ENCODE measurements at regions not wholly inside any gene's neighbourhood (a gene's known extent, or its start where the extent isn't known, plus 50 kb on each side); places are given as distances from the start of the nearest gene placed in this dataset.
"Not testable (repeated sequence)": the region's sequence is repeated elsewhere in the genome, so short reads cannot be mapped to it uniquely, and the experiment has no call there.

GRCh38 chr10:57621466-57621865 lies 646.2 kb downstream of the IPMK start:
- no peak for TF ChIP-seq CTCF (conservative IDR thresholded peaks at IDR 0.05; ENCODE audit: low read depth, low read length)
- peak; percentile 1 for DNase-seq (ENCODE audit: low read depth)
- H3K4me3 ChIP-seq (ENCODE audit: low read depth, low read length): no peak overlapping the region

- no peak overlapping the region for H3K4me3 ChIP-seq (ENCODE audit: low read depth, low read length)
- DNase-seq (ENCODE audit: low read depth): no peak
- no peak for TF ChIP-seq CTCF (conservative IDR thresholded peaks at IDR 0.05; ENCODE audit: low read depth, low read length)
Measured at GRCh38 chr10:57605948-57606485, 661.7 kb downstream of the IPMK start.

- no peak for DNase-seq (ENCODE audit: low read depth)
- TF ChIP-seq CTCF (conservative IDR thresholded peaks at IDR 0.05; ENCODE audit: low read depth, low read length): no peak
- no peak overlapping the region for H3K4me3 ChIP-seq (ENCODE audit: low read depth, low read length)
Measured at GRCh38 chr10:57599440-57599839, 668.3 kb downstream of the IPMK start.

- no peak overlapping the region for H3K4me3 ChIP-seq (ENCODE audit: low read depth, low read length)
- TF ChIP-seq CTCF (conservative IDR thresholded peaks at IDR 0.05; ENCODE audit: low read depth, low read length): peak; percentile 26
- DNase-seq (ENCODE audit: low read depth): no peak
Measured at GRCh38 chr10:57593983-57594573, 673.6 kb downstream of the IPMK start.

- TF ChIP-seq CTCF (conservative IDR thresholded peaks at IDR 0.05; ENCODE audit: low read depth, low read length): peak; percentile 69
- H3K4me3 ChIP-seq (ENCODE audit: low read depth, low read length): no peak overlapping the region
- peak; percentile 65 for DNase-seq (ENCODE audit: low read depth)
Measured at GRCh38 chr10:57579926-57580325, 687.8 kb downstream of the IPMK start.

GRCh38 chr10:57562211-57562610 lies 705.5 kb downstream of the IPMK start:
- no peak for TF ChIP-seq CTCF (conservative IDR thresholded peaks at IDR 0.05; ENCODE audit: low read depth, low read length)
- no peak for DNase-seq (ENCODE audit: low read depth)
- H3K4me3 ChIP-seq (ENCODE audit: low read depth, low read length): no peak overlapping the region

GRCh38 chr10:57551774-57552173 lies 715.9 kb downstream of the IPMK start:
- not testable (repeated sequence) for H3K4me3 ChIP-seq (ENCODE audit: low read depth, low read length); DNase-seq (ENCODE audit: low read depth)

Measured in choroid plexus epithelial cell (primary cell).